22Rv1 (cell line): ENCODE measurements at regions not wholly inside any gene's neighbourhood (a gene's known extent, or its start where the extent isn't known, plus 50 kb on each side); places are given as distances from the start of the nearest gene placed in this dataset.

Source experiments
- ZFX ChIP-seq: fragments of 450-650 bp; IDR thresholded peaks from 2 replicates; pipeline ENCODE4 v1.6.1; 2017; ENCODE audit warnings: antibody characterized with exemption, borderline replicate concordance
- TF ChIP-seq, protein P1 (sequence below): fragments of 450-650 bp; IDR thresholded peaks from 2 replicates; pipeline ENCODE4 v1.5.1; 2017; ENCODE audit warnings: mild to moderate bottlenecking

DNA sequence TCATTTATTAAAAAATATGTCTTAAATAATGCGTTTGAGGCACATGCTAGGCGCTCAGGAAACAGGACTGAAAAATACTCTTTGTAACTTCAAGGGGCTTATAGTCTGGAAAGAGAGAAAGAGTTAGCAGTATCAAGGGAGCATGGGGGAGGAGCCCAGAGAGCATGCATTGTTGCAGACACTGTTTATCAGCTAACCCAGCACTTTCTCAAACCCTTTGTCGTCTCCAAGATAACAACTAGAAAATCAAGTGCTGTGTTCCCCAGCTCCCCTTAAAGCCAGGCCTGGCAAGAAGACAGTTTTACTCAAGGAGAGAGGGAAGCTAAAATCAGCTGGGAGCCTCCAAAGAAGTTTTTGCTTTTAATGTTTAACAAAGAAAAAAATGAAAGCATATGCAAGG is 98.4 kb downstream of the PERP start:
- TF ChIP-seq, protein P1, sequence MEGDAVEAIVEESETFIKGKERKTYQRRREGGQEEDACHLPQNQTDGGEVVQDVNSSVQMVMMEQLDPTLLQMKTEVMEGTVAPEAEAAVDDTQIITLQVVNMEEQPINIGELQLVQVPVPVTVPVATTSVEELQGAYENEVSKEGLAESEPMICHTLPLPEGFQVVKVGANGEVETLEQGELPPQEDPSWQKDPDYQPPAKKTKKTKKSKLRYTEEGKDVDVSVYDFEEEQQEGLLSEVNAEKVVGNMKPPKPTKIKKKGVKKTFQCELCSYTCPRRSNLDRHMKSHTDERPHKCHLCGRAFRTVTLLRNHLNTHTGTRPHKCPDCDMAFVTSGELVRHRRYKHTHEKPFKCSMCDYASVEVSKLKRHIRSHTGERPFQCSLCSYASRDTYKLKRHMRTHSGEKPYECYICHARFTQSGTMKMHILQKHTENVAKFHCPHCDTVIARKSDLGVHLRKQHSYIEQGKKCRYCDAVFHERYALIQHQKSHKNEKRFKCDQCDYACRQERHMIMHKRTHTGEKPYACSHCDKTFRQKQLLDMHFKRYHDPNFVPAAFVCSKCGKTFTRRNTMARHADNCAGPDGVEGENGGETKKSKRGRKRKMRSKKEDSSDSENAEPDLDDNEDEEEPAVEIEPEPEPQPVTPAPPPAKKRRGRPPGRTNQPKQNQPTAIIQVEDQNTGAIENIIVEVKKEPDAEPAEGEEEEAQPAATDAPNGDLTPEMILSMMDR, result no peak
- no peak for TF ChIP-seq ZFX
